ENCODE measurements at regions not wholly inside any gene's neighbourhood (a gene's known extent, or its start where the extent isn't known, plus 50 kb on each side); places are given as distances from the start of the nearest gene placed in this dataset.

- no peak for TF ChIP-seq CTCF (IDR thresholded peaks at IDR 0.05 in 8 of 11, conservative IDR thresholded peaks at IDR 0.05 in 3 of 11)
- TF ChIP-seq POLR2A (IDR thresholded peaks at IDR 0.05): no peak
These were observed 568.7 kb downstream of the GALR1 start for GRCh38 chr18:77818328-77818727.

All from spleen (tissue), 7 donors.